PC-9 (cell line): ENCODE measurements at regions not wholly inside any gene's neighbourhood (a gene's known extent, or its start where the extent isn't known, plus 50 kb on each side); places are given as distances from the start of the nearest gene placed in this dataset.

Source experiments
- BruUV-seq: library from RNA; stranded (reverse); fragments of 400-500 nt; replicated peaks from 2 replicates; lab custom pipeline; 2021; lab: Mats Ljungman, UMichigan
- CTCF ChIA-PET: fragments of 300-600 bp; sonication (Branson Sonifier 250); formaldehyde crosslinking; loops from one replicate; lab custom pipeline; 2022; ENCODE audit warnings: antibody characterized with exemption; lab: Charles Lee
- POLR2A ChIA-PET: fragments of 300-600 bp; sonication (Branson Sonifier 250); formaldehyde crosslinking; loops from one replicate; lab custom pipeline; 2022; ENCODE audit warnings: antibody characterized with exemption; ENCODE audit not compliant: unreplicated experiment; lab: Charles Lee
- DNase-seq, 2 experiments: peaks; one replicate each; pipeline versions ENCODE4 v3.0.0 to v3.0.0-alpha.2; 2015 to 2022; ENCODE audit warnings: mixed read lengths in 1 of 2
- H2AFZ ChIP-seq: fragments of 200-600 bp; sonication (generic); 2 replicates; pipeline ENCODE4 v1.8.1; 2017; ENCODE audit warnings: antibody characterized with exemption
- H3F3A ChIP-seq: fragments of 200-600 bp; sonication (generic); 2 replicates; pipeline ENCODE4 v1.8.1; 2017; ENCODE audit warnings: antibody characterized with exemption, mild to moderate bottlenecking, low read depth; ENCODE audit not compliant: insufficient read depth
- H3K27ac ChIP-seq: fragments of 200-600 bp; sonication (generic); 2 replicates; pipeline ENCODE4 v1.6.1; 2016; ENCODE audit warnings: mixed run types
- H3K27me3 ChIP-seq: fragments of 200-600 bp; sonication (generic); 2 replicates; pipeline ENCODE4 v1.6.1; 2016; ENCODE audit warnings: low read depth, mixed run types; ENCODE audit not compliant: insufficient read depth
- H3K36me3 ChIP-seq: fragments of 200-600 bp; sonication (generic); 2 replicates; pipeline ENCODE4 v1.6.1; 2016; ENCODE audit warnings: low read depth, mixed run types
- H3K4me1 ChIP-seq: fragments of 200-600 bp; sonication (generic); replicated peaks from 2 replicates; pipeline ENCODE4 v1.6.1; 2016; ENCODE audit warnings: mixed run types; ENCODE audit not compliant: insufficient read depth
- H3K4me2 ChIP-seq: fragments of 200-600 bp; sonication (generic); 2 replicates; pipeline ENCODE4 v1.6.1; 2017; ENCODE audit warnings: mixed run types
- H3K4me3 ChIP-seq: fragments of 200-600 bp; sonication (generic); 2 replicates; pipeline ENCODE4 v1.6.1; 2016; ENCODE audit warnings: mixed run types
- H3K79me2 ChIP-seq: fragments of 200-600 bp; sonication (generic); 2 replicates; pipeline ENCODE4 v1.6.1; 2017; ENCODE audit warnings: low read depth, mixed run types
- H3K9me2 ChIP-seq: fragments of 200-600 bp; sonication (generic); 2 replicates; pipeline ENCODE4 v1.8.1; 2017; ENCODE audit warnings: mild to moderate bottlenecking; ENCODE audit not compliant: insufficient read depth
- H3K9me3 ChIP-seq: fragments of 200-600 bp; sonication (generic); 2 replicates; pipeline ENCODE4 v1.8.1; 2016; ENCODE audit warnings: low read depth; ENCODE audit not compliant: insufficient read depth
- H4K20me1 ChIP-seq: fragments of 200-600 bp; sonication (generic); 2 replicates; pipeline ENCODE4 v1.8.1; 2017; ENCODE audit not compliant: insufficient read depth
- EZH2 ChIP-seq: fragments of 200-600 bp; sonication (generic); IDR thresholded peaks from 2 replicates; pipeline ENCODE4 v1.8.0; 2017; ENCODE audit warnings: antibody characterized with exemption, low read depth
- intact Hi-C: fragments of 100-400 bp; cut with micrococcal nuclease; formaldehyde crosslinking; loops from one replicate; pipeline ENCODE4 v1.10.0; 2022; ENCODE audit not compliant: unreplicated experiment
- TF ChIP-seq, protein P1 (sequence below): fragments of 200-600 bp; sonication (generic); conservative IDR thresholded peaks from 2 replicates; pipeline ENCODE4 v1.6.1; 2017; ENCODE audit warnings: mixed run types, antibody characterized with exemption, mild to moderate bottlenecking, moderate library complexity

DNA sequence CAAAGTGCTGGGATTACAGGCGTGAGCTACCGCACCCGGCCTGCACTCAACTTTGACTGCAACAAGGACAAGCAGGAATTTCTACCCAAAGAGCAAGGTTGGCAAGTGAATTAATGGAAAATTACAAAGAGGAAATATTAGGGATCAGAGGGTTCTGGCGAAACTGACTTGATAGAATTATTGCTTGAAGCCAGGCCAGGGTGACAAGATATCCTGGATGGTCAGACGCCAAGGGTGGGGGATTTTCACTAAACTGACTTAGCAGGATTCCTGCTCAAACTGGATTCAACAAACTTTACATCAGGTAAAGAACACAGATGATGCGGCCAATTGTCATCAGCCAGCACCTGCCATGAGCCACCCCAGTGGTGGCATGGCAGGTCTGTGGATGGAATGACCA is 603.6 kb upstream of the MGMT start:
- ChIA-PET CTCF (no interaction called here), POLR2A (no interaction called here)
- no peaks in the 10 kb centered on the region for H3K4me1 ChIP-seq
- BruUV-seq = no TSS peak
- H3K27ac ChIP-seq = no peak overlapping the region
- H3F3A ChIP-seq = no peaks in the 10 kb centered on the region
- H3K79me2 ChIP-seq = no peaks in the 10 kb centered on the region
- H3K9me3 ChIP-seq = no peaks in the 10 kb centered on the region
- peaks cover 24% of the 10 kb centered on the region for H3K27me3 ChIP-seq
- H3K4me2 ChIP-seq = no peak overlapping the region
- H4K20me1 ChIP-seq = no peaks in the 10 kb centered on the region
- H3K36me3 ChIP-seq = no peaks in the 10 kb centered on the region
- no peak overlapping the region for H3K4me3 ChIP-seq
- no peak overlapping the region for H2AFZ ChIP-seq
- DNase-seq = no peak
- no peaks in the 10 kb centered on the region for H3K9me2 ChIP-seq
- intact Hi-C loops = no loop called here
- TF ChIP-seq EZH2 = no peak
- TF ChIP-seq, protein P1, sequence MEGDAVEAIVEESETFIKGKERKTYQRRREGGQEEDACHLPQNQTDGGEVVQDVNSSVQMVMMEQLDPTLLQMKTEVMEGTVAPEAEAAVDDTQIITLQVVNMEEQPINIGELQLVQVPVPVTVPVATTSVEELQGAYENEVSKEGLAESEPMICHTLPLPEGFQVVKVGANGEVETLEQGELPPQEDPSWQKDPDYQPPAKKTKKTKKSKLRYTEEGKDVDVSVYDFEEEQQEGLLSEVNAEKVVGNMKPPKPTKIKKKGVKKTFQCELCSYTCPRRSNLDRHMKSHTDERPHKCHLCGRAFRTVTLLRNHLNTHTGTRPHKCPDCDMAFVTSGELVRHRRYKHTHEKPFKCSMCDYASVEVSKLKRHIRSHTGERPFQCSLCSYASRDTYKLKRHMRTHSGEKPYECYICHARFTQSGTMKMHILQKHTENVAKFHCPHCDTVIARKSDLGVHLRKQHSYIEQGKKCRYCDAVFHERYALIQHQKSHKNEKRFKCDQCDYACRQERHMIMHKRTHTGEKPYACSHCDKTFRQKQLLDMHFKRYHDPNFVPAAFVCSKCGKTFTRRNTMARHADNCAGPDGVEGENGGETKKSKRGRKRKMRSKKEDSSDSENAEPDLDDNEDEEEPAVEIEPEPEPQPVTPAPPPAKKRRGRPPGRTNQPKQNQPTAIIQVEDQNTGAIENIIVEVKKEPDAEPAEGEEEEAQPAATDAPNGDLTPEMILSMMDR = no peak

DNA sequence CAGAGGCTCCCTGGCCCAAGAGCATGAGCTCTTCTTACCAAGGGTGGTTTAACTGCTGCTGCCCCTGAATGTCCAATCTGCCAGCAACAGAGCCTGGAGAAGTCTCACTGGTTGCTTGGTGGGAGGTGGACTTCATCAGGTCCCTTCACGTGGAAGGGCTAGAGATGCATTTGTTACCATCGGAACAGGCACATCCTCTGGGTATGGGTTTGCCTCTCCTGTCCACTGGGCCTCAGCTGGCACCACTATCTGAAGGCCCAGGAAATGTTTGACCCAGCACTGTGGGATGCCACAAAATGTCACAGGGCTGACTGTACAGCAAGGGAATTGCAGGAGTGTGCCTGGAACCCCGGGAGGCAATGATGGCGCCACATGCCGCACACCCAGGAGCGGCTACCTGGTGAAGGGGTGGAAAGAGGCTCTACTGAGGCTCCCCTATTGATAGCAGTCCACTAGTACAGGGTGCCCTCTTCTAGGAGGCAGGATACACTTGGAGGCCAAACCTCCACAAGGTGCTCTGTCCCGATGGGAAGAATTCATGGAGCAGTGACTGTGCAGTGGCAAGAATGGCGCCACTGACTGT is 603.1 kb upstream of the MGMT start:
- TF ChIP-seq, protein P1 = no peak
- no peak for TF ChIP-seq EZH2
- Histone ChIP-seq H3K27me3 (peaks cover 25% of the 10 kb centered on the region), H3F3A (no peaks in the 10 kb centered on the region), H4K20me1 (no peaks in the 10 kb centered on the region), H3K27ac (no peak overlapping the region), H3K36me3 (no peaks in the 10 kb centered on the region), H3K4me1 (no peaks in the 10 kb centered on the region), H2AFZ (no peak overlapping the region), H3K4me3 (no peak overlapping the region), H3K79me2 (no peaks in the 10 kb centered on the region), H3K9me2 (no peaks in the 10 kb centered on the region), H3K9me3 (no peaks in the 10 kb centered on the region), H3K4me2 (no peak overlapping the region)
- no peak for DNase-seq
- CTCF ChIA-PET = no interaction called here
- POLR2A ChIA-PET = no interaction called here
- intact Hi-C loops = no loop called here
- no TSS peak for BruUV-seq

DNA sequence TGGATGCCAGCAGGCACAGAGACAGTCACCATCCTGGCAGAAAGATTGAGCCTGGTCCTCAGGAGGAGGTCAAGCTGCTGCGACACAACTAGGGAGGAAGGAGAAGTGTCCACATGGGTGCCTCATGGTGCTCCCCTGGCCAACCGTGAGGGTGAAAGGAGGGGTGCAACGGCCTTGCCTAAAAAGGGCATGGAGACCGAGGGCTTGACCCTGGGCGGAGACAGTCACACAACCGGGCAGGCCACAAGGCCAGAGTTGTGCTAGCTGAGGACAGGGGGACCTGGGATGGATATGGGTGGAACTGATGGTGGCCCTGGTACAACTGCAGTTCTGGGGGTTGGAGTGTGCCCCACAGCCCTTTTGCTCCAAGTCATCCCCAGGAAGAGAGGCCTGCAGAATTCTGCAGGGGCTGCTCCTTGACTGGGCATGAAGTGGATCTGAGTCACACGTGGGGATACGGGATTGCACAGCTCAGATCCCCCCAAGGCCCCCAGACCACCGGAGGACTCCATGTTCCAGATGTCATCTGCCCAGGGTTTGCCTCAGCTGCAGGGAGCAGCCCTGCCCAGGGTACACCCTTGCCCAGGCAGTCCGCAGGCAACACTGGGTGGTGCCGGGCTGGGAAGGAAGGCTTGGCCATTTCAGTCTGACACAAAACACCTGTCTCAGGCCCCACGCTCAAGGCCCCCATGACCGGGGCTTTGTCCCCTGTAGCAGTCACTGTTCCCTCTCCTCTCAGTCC is 602.3 kb upstream of the MGMT start:
- Histone ChIP-seq H3F3A (no peaks in the 10 kb centered on the region), H3K4me1 (no peaks in the 10 kb centered on the region), H4K20me1 (no peaks in the 10 kb centered on the region), H3K9me2 (no peaks in the 10 kb centered on the region), H2AFZ (no peak overlapping the region), H3K27me3 (peaks cover 25% of the 10 kb centered on the region), H3K79me2 (no peaks in the 10 kb centered on the region), H3K36me3 (no peaks in the 10 kb centered on the region), H3K4me2 (no peak overlapping the region), H3K9me3 (no peaks in the 10 kb centered on the region), H3K27ac (no peak overlapping the region), H3K4me3 (no peak overlapping the region)
- TF ChIP-seq EZH2 = no peak
- TF ChIP-seq, protein P1 = no peak
- intact Hi-C loops = no loop called here
- no TSS peak for BruUV-seq
- ChIA-PET CTCF (no interaction called here), POLR2A (no interaction called here)
- DNase-seq = no peak
